Heart right ventricle (tissue), 16 donors: ENCODE measurements at regions not wholly inside any gene's neighbourhood (a gene's known extent, or its start where the extent isn't known, plus 50 kb on each side); places are given as distances from the start of the nearest gene placed in this dataset.

Experiments
- ATAC-seq, 8 donors: fragments of 200-7000 bp; cut with Tn5 transposase; one replicate each; pipeline ENCODE4 v1.9.1; 2020; ENCODE audit warnings: mild to moderate bottlenecking in 8 of 8, moderate library complexity in 8 of 8, moderate number of reproducible peaks in 1 of 8
- DNase-seq, 2 donors: peaks; one replicate each; pipeline ENCODE4 v3.0.0-alpha.2; 2020
- H3K27ac ChIP-seq, 10 donors: fragments of 200-600 bp; sonication (generic) in 2 of 10; one replicate each; pipeline versions ENCODE4 v1.5.0 to v1.8.0; 2020 to 2022; ENCODE audit warnings: mild to moderate bottlenecking in 3 of 10
- H3K27me3 ChIP-seq, 7 donors: fragments of 200-600 bp; one replicate each; pipeline ENCODE4 v1.8.0; 2021 to 2022; ENCODE audit warnings: mild to moderate bottlenecking in 2 of 7
- H3K36me3 ChIP-seq, 9 donors: fragments of 200-600 bp; sonication (generic) in 1 of 9; one replicate each; pipeline versions ENCODE4 v1.5.0 to v1.8.0; 2020 to 2022; ENCODE audit warnings: mild to moderate bottlenecking in 2 of 9
- H3K4me1 ChIP-seq, 9 donors: fragments of 200-600 bp; sonication (generic) in 1 of 9; one replicate each; pipeline versions ENCODE4 v1.5.0 to v1.8.0; 2020 to 2022; ENCODE audit warnings: mild to moderate bottlenecking in 4 of 9
- H3K4me3 ChIP-seq, 10 donors: fragments of 200-600 bp; sonication (generic) in 2 of 10; one replicate each; pipeline versions ENCODE4 v1.5.0 to v1.8.0; 2020 to 2022; ENCODE audit warnings: mild to moderate bottlenecking in 7 of 10, moderate library complexity in 2 of 10
- H3K9me3 ChIP-seq, 11 donors: fragments of 200-600 bp in 10 of 11; sonication (generic) in 2 of 11; one replicate each; pipeline versions ENCODE4 v1.5.0 to v1.8.0; 2013 to 2022; ENCODE audit warnings: mild to moderate bottlenecking in 2 of 11, control low read depth in 1 of 11, moderate library complexity in 1 of 11
- WGBS, 2 donors: extraction: QIAGEN DNeasy Blood & Tissue Kit; methylation state at CpG; one replicate each; pipeline ENCODE4 v1.1.7; 2013; ENCODE audit warnings: inconsistent platforms in 1 of 2; 5-methylcytosine and 5-hydroxymethylcytosine counted together
- intact Hi-C, 10 donors: fragments of 100-400 bp; cut with DNase I; formaldehyde crosslinking; loops; one replicate each; pipeline versions ENCODE4 v1.11.1 to v1.14.2; 2022
- TF ChIP-seq, protein P1 (sequence below), 9 donors: fragments of 200-600 bp; sonication (generic) in 2 of 9; IDR thresholded peaks; one replicate each; pipeline versions ENCODE4 v1.5.0 to v1.8.0; 2021 to 2022; ENCODE audit warnings: antibody characterized with exemption in 9 of 9, mild to moderate bottlenecking in 5 of 9, moderate library complexity in 1 of 9
- donor health status: Arrhythmogenic right ventricular cardiomyopathy.
- donor health status: ischemic (EF 13 %, LVEDD 7.1; RV severe dilation, severe dysfunction).
- donor health status: healthy with polysubstance abuse.
- donor health status: DM: no; HTN: yes; CAD: no.
- donor health status: DM: no; HTN: no; CAD: no.
- donor health status: ischemic (EF 25% LVEDD 6.9; RV normal size, moderate dysfunction).
- donor health status: ischemic (EF 25% LVEDD 5.7; RV mildly dilated, moderate dysfunction).
- donor health status: healthy.
- donor health status: DM: yes; HTN: yes; CAD: no.
- donor health status: Ischemic cardiomyopathy.
- donor health status: ischemic (EF 35%, LVEDD 5.7; RV mildly dilated, moderate dysfunction).
- donor health status: nonischemic (EF 11% LVEDD 7.7; RV severe dilation, severe dysfunction).
- donor health status: DM: yes; HTN: yes; CAD: no.
- donor health status: PGD.
- donor health status: ischemic (EF 29% LVEDD 5.4; RV normal size, mild dysfunction).
- donor health status: nonischemic (EF 23%, LVEDD 6.1; RV moderate dilation, normal function).

DNA sequence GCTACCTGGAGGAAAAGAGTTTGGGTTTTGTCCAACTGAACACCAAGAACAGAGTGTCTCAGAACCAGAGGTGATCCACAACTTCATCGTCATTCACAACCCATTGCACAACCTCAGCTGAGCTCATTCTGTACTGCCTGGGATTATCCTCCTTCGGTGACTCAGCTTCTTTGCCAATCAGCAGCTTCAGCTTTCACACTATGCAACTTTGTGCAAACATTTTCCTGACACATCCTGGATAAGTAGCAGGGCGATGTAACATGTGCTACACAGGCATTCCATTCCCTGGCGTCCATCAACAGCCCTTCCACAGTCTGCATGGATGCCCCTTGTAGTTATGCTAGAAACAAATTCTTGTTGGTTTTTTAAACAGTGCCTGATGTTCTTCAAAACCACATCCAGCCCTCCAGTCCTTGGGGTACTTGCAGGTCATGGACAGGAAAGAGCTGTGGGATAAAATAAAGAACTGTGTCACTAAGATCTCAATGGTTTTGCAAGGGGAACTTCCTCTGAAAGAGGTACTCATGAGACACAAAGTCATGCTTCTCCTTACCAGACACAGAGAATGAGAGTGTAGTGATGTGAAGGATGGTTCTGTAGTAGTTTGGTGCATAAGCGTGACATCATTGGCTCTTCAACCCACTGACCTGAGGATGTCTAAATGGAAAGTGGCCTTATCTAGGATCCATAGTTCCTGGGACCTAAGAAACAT lies 478.5 kb downstream of the KIF20B start:
- Histone ChIP-seq H3K4me1 (no peaks in the 10 kb centered on the region), H3K27me3 (no peaks in the 10 kb centered on the region), H3K4me3 (no peak overlapping the region), H3K9me3 (no peaks in the 10 kb centered on the region), H3K36me3 (no peaks in the 10 kb centered on the region), H3K27ac (no peak overlapping the region)
- peak in 4 of 8 donors; percentile 52 to 90 (median 80) for ATAC-seq
- DNase-seq: no peak
- WGBS, 2 donors: 60 to 65% methylated on average over 5 of the region's 5 CpGs
- TF ChIP-seq, protein P1, sequence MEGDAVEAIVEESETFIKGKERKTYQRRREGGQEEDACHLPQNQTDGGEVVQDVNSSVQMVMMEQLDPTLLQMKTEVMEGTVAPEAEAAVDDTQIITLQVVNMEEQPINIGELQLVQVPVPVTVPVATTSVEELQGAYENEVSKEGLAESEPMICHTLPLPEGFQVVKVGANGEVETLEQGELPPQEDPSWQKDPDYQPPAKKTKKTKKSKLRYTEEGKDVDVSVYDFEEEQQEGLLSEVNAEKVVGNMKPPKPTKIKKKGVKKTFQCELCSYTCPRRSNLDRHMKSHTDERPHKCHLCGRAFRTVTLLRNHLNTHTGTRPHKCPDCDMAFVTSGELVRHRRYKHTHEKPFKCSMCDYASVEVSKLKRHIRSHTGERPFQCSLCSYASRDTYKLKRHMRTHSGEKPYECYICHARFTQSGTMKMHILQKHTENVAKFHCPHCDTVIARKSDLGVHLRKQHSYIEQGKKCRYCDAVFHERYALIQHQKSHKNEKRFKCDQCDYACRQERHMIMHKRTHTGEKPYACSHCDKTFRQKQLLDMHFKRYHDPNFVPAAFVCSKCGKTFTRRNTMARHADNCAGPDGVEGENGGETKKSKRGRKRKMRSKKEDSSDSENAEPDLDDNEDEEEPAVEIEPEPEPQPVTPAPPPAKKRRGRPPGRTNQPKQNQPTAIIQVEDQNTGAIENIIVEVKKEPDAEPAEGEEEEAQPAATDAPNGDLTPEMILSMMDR (IDR thresholded peaks at IDR 0.05): no peak
- intact Hi-C loops: no loop called here

GRCh38 chr10:90180886-90181691 lies 479.7 kb downstream of the KIF20B start:
- intact Hi-C loops: no loop called here
- Histone ChIP-seq H3K4me1 (no peaks in the 10 kb centered on the region), H3K9me3 (no peaks in the 10 kb centered on the region), H3K27ac (no peak overlapping the region), H3K36me3 (no peaks in the 10 kb centered on the region), H3K4me3 (no peak overlapping the region), H3K27me3 (no peaks in the 10 kb centered on the region)
- ATAC-seq (no peak), DNase-seq (no peak)
- WGBS, 2 donors: 66 to 78% methylated on average over 7 of the region's 7 CpGs
- TF ChIP-seq, protein P1 (IDR thresholded peaks at IDR 0.05): no peak

DNA sequence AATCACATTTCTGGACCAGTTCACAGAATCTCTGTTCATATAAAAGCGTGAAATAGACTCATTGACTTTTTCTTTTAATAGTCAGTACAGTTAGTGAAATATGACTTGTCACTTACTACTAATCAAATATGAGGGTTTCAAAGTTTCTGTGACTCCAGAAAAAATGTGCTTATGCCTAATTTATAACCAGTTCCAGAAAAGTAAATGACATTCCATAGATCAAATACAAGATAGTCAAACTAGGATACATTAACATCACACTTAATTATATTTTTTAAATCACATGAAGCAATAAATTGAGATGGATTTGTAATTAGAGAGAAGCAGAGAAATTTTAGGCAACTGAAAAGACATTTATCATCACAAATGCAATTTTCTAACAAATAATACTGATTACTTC lies 491.4 kb downstream of the KIF20B start:
- 31 to 38% methylated on average over 1 of the region's 1 CpG for WGBS, 2 donors
- no peaks in the 10 kb centered on the region for H3K27me3 ChIP-seq
- H3K4me3 ChIP-seq: no peak overlapping the region
- H3K36me3 ChIP-seq: no peaks in the 10 kb centered on the region
- ATAC-seq (no peak), DNase-seq (no peak)
- H3K27ac ChIP-seq: no peak overlapping the region
- no peaks in the 10 kb centered on the region for H3K4me1 ChIP-seq
- no peaks in the 10 kb centered on the region for H3K9me3 ChIP-seq
- intact Hi-C loops: no loop called here
- TF ChIP-seq, protein P1 (IDR thresholded peaks at IDR 0.05): no peak

DNA sequence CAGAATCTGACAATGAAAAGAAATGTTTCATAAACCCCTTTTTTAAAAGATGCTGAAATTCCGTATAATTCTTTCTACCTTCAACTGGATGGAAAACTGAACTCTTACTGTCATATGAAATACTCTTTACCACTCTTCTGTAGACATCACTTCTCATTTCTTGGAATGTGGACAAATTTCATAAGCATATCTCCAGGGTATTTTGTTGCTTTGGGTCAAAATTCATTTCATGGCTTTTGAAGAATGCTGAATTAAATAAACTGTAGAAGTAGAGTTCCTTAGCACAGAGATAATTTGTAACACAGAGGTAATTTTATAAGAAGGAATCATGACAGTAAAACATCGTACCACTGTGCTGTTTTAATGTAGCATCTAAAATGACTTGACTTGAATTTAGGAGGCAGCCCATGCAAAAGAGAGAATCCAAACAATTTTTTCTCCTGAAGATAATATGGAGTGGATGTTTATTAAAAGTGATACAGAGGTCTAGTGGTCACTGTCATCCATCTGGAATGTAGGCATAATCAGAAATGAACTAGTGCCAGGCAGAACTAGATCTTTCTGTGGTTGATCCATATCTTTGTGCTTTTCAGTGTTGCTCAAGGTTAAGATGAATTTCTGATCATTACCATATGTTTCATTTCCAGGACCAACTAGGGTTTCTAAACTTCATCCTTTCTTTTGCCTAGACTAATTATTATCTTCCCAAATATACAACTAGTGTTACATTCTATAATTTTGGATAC lies 492.0 kb downstream of the KIF20B start:
- WGBS, 2 donors: 82 to 85% methylated on average over 2 of the region's 2 CpGs
- TF ChIP-seq, protein P1 (IDR thresholded peaks at IDR 0.05): no peak
- DNase-seq (no peak), ATAC-seq (no peak)
- no peak overlapping the region for H3K4me3 ChIP-seq
- no peaks in the 10 kb centered on the region for H3K27me3 ChIP-seq
- H3K27ac ChIP-seq: no peak overlapping the region
- no peaks in the 10 kb centered on the region for H3K9me3 ChIP-seq
- no peaks in the 10 kb centered on the region for H3K4me1 ChIP-seq
- intact Hi-C loops: no loop called here
- H3K36me3 ChIP-seq: no peaks in the 10 kb centered on the region
